CD4-positive, alpha-beta T cell (primary cell): ENCODE measurements at regions not wholly inside any gene's neighbourhood (a gene's known extent, or its start where the extent isn't known, plus 50 kb on each side); places are given as distances from the start of the nearest gene placed in this dataset.

Source experiments
- ATAC-seq: fragments of 200-7000 bp; cut with Tn5 transposase; one replicate; pipeline ENCODE4 v1.10.0; 2022; ENCODE audit warnings: mild to moderate bottlenecking; ENCODE audit not compliant: poor library complexity
- CTCF ChIA-PET: fragments of 350-600 bp; sonication (Branson Sonifier 250); formaldehyde crosslinking; loops from one replicate; lab custom pipeline; 2021; ENCODE audit warnings: antibody characterized with exemption, inconsistent platforms; lab: Charles Lee
- POLR2A ChIA-PET: fragments of 350-600 bp; sonication (Branson Sonifier 250); formaldehyde crosslinking; loops from one replicate; lab custom pipeline; 2021; ENCODE audit warnings: antibody characterized with exemption, inconsistent platforms; lab: Charles Lee
- DNase-seq, 14 experiments: peaks; one replicate each; pipeline ENCODE4 v3.0.0-alpha.2; 2013 to 2020; ENCODE audit warnings: mixed read lengths in 2 of 14
- H3K27ac ChIP-seq, 2 donors: one replicate each; pipeline versions ENCODE4 v1.5.1 to v1.7.0; 2013; ENCODE audit warnings: low read length in 2 of 2, low read depth in 1 of 2, mild to moderate bottlenecking in 1 of 2
- H3K27me3 ChIP-seq, 2 experiments: 1 replicate in 1 of 2; 2 replicates in 1 of 2; pipeline versions ENCODE4 v1.6.1 to v1.7.0; 2013; ENCODE audit warnings: low read length in 2 of 2, control low read depth in 1 of 2, mild to moderate bottlenecking in 1 of 2, moderate library complexity in 1 of 2; ENCODE audit not compliant: insufficient read depth in 2 of 2, control insufficient read depth in 1 of 2
- H3K36me3 ChIP-seq: one replicate; pipeline ENCODE4 v1.6.1; 2013; ENCODE audit warnings: low read length, control low read depth; ENCODE audit not compliant: insufficient read depth
- H3K4me1 ChIP-seq: one replicate; pipeline ENCODE4 v1.6.1; 2013; ENCODE audit warnings: low read length, control low read depth; ENCODE audit not compliant: insufficient read depth
- H3K4me3 ChIP-seq: one replicate; pipeline ENCODE4 v1.5.1; 2013; ENCODE audit warnings: mild to moderate bottlenecking, low read length, moderate library complexity
- H3K9me3 ChIP-seq, 2 experiments: 1 replicate in 1 of 2; 2 replicates in 1 of 2; pipeline versions ENCODE4 v1.6.1 to v1.7.0; 2013; ENCODE audit warnings: low read length in 2 of 2, mild to moderate bottlenecking in 2 of 2, control low read depth in 1 of 2, moderate library complexity in 1 of 2; ENCODE audit not compliant: control insufficient read depth in 1 of 2, insufficient read depth in 1 of 2
- H3K27ac Mint-ChIP-seq: one replicate; pipeline ENCODE4 v1.8.0; 2020; ENCODE audit warnings: mixed read lengths
- H3K27me3 Mint-ChIP-seq: one replicate; pipeline ENCODE4 v1.8.0; 2021; ENCODE audit warnings: mixed read lengths
- H3K36me3 Mint-ChIP-seq: one replicate; pipeline ENCODE4 v1.8.0; 2021; ENCODE audit warnings: low read depth, mixed read lengths
- H3K4me1 Mint-ChIP-seq: one replicate; pipeline ENCODE4 v1.8.0; 2021; ENCODE audit warnings: low read depth, mixed read lengths
- H3K4me3 Mint-ChIP-seq: one replicate; pipeline ENCODE4 v1.8.0; 2020; ENCODE audit warnings: mild to moderate bottlenecking, mixed read lengths
- H3K9me3 Mint-ChIP-seq: one replicate; pipeline ENCODE4 v1.8.0; 2020; ENCODE audit warnings: mixed read lengths
- CTCF ChIP-seq: fragments of 200-600 bp; IDR thresholded peaks from one replicate; pipeline ENCODE4 v1.8.0; 2022; ENCODE audit warnings: antibody characterized with exemption, mild to moderate bottlenecking
- intact Hi-C, 2 experiments: fragments of 100-400 bp; cut with DNase I in 1 of 2; cut with micrococcal nuclease in 1 of 2; formaldehyde crosslinking; loops; one replicate each; pipeline versions ENCODE4 v1.15.1 to v1.9.0; 2023 to 2025; cut with DNase I, micrococcal nuclease

GRCh38 chr3:6435951-6436350, 425.0 kb upstream of the GRM7 start:
- no peaks in the 10 kb centered on the region for H3K4me1 Mint-ChIP-seq
- Histone ChIP-seq H3K27ac (no peak overlapping the region), H3K36me3 (no peaks in the 10 kb centered on the region), H3K4me3 (no peak overlapping the region), H3K27me3 (no peaks in the 10 kb centered on the region), H3K4me1 (no peaks in the 10 kb centered on the region), H3K9me3 (peaks cover 0 to 4% of the 10 kb centered on the region in 2 experiments)
- no peak overlapping the region for H3K27ac Mint-ChIP-seq
- ChIA-PET POLR2A (no interaction called here), CTCF (no interaction called here)
- H3K9me3 Mint-ChIP-seq = peaks cover 6% of the 10 kb centered on the region
- no peaks in the 10 kb centered on the region for H3K36me3 Mint-ChIP-seq
- no peaks in the 10 kb centered on the region for H3K27me3 Mint-ChIP-seq
- ATAC-seq (no peak), DNase-seq (no peak)
- intact Hi-C loops = no loop called here
- no peak for TF ChIP-seq CTCF
- H3K4me3 Mint-ChIP-seq = no peak overlapping the region

GRCh38 chr3:6437631-6438030, 423.3 kb upstream of the GRM7 start:
- Mint-ChIP-seq H3K36me3 (no peaks in the 10 kb centered on the region), H3K4me3 (no peak overlapping the region), H3K4me1 (no peaks in the 10 kb centered on the region), H3K27me3 (no peaks in the 10 kb centered on the region), H3K9me3 (peaks cover 10% of the 10 kb centered on the region), H3K27ac (no peak overlapping the region)
- TF ChIP-seq CTCF = no peak
- H3K36me3 ChIP-seq = no peaks in the 10 kb centered on the region
- intact Hi-C loops = no loop called here
- H3K27ac ChIP-seq = no peak overlapping the region
- H3K27me3 ChIP-seq = no peaks in the 10 kb centered on the region
- H3K4me1 ChIP-seq = no peaks in the 10 kb centered on the region
- CTCF ChIA-PET = no interaction called here
- H3K9me3 ChIP-seq = peaks cover 0 to 4% of the 10 kb centered on the region in 2 experiments
- DNase-seq (no peak), ATAC-seq (no peak)
- no peak overlapping the region for H3K4me3 ChIP-seq
- POLR2A ChIA-PET = no interaction called here

DNA sequence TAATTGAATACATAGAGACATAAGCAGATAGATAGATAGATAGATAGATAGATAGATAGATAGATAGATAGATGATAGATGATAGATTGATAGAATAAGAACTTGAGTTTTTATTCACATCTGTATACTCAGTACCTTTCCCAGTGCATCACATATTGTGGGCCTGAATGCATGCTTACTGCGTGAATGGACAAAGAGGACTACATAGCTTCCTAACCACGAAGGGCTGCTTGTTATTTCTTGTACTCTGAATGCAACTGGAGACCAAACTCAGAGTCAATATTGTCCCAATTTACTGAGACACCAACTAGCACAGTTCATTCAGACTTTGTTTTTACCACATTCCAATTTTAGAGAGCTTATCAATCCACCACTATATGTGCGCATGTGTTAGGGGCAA, 422.9 kb upstream of the GRM7 start:
- H3K4me3 ChIP-seq = no peak overlapping the region
- no peaks in the 10 kb centered on the region for H3K27me3 Mint-ChIP-seq
- no peaks in the 10 kb centered on the region for H3K36me3 Mint-ChIP-seq

More for the DNA sequence above, 422.9 kb upstream of the GRM7 start:
- no peak overlapping the region for H3K4me3 Mint-ChIP-seq
- H3K4me1 ChIP-seq = no peaks in the 10 kb centered on the region
- H3K27ac ChIP-seq = no peak overlapping the region
- CTCF ChIA-PET = no interaction called here
- DNase-seq (no peak), ATAC-seq (no peak)
- no peak overlapping the region for H3K27ac Mint-ChIP-seq
- peaks cover 10% of the 10 kb centered on the region for H3K9me3 Mint-ChIP-seq
- POLR2A ChIA-PET = no interaction called here
- H3K36me3 ChIP-seq = no peaks in the 10 kb centered on the region
- no peak for TF ChIP-seq CTCF
- H3K4me1 Mint-ChIP-seq = no peaks in the 10 kb centered on the region
- intact Hi-C loops = no loop called here
- no peaks in the 10 kb centered on the region for H3K27me3 ChIP-seq
- H3K9me3 ChIP-seq = peaks cover 0 to 4% of the 10 kb centered on the region in 2 experiments
